Testis (tissue), 2 donors: ENCODE measurements at regions not wholly inside any gene's neighbourhood (a gene's known extent, or its start where the extent isn't known, plus 50 kb on each side); places are given as distances from the start of the nearest gene placed in this dataset.
A peak's percentile ranks its signal among the peaks of the same experiment; 100 is the strongest.

ENCODE experiments used
- DNase-seq: peaks from one replicate; pipeline ENCODE4 v3.0.0-alpha.2; 2019
- H3K27ac ChIP-seq, 2 donors: fragments of 200-600 bp; sonication (generic); one replicate each; pipeline ENCODE4 v1.5.1; 2019
- H3K27me3 ChIP-seq: fragments of 200-600 bp; sonication (generic); one replicate; pipeline ENCODE4 v1.5.1; 2019
- H3K36me3 ChIP-seq: fragments of 200-600 bp; sonication (generic); one replicate; pipeline ENCODE4 v1.5.1; 2017; ENCODE audit warnings: low read depth; ENCODE audit errors: missing control alignments
- H3K4me1 ChIP-seq: fragments of 200-600 bp; sonication (generic); one replicate; pipeline ENCODE4 v1.5.1; 2019
- H3K4me3 ChIP-seq, 2 donors: fragments of 200-600 bp; sonication (generic); one replicate each; pipeline ENCODE4 v1.5.1; 2017 to 2019
- H3K9me3 ChIP-seq: fragments of 200-600 bp; sonication (generic); one replicate; pipeline ENCODE4 v1.5.1; 2017
- POLR2A ChIP-seq: fragments of 450-650 bp; IDR thresholded peaks from one replicate; pipeline ENCODE4 v1.6.1; 2017; ENCODE audit warnings: antibody characterized with exemption, mild to moderate bottlenecking, moderate library complexity
- WGBS, 2 donors: methylation state at CpG; one replicate each; pipeline ENCODE4 v1.1.5; 2018; 5-methylcytosine and 5-hydroxymethylcytosine counted together
- intact Hi-C: fragments of 100-400 bp; cut with DNase I; formaldehyde crosslinking; loops from one replicate; pipeline ENCODE4 v1.15.1; 2023; ENCODE audit warnings: low total_unique reads
- TF ChIP-seq, protein P1 (sequence below), 3 experiments: fragments of 450-650 bp in 2 of 3; fragments of 200-600 bp in 1 of 3; sonication (generic) in 1 of 3; IDR thresholded peaks; one replicate each; pipeline ENCODE4 v1.5.1; 2016 to 2019; ENCODE audit warnings: antibody characterized with exemption in 3 of 3, mild to moderate bottlenecking in 2 of 3, moderate library complexity in 1 of 3

DNA sequence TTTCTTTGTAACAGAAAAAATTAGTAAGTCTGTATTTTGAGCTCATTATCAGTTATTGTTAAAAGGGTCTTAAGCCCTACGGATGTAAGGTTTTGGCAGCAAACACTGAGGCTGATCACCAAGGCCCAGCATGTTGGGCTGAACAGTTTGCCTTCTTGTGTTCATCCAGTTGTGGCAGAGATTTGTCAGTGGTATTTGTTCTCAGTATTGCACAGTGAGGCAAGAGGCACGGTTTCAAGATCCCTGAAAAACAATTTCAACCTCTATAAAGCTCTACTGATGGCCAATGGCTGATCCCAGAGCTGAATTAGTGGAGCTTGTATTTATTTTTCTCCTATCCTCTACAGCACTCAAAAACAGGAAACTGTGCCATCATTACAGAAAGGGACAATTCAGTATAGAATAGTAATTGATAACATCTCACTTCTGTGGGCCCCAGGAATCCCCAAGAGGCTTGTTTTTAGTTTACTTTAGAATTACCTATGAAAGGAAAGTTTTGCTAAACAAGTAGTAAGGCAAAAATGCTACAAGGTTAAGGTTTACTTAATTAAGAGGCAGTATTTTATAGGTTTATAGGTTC is 191.8 kb upstream of the RAB4A start:
- H3K4me1 ChIP-seq, result no peaks in the 10 kb centered on the region

DNA sequence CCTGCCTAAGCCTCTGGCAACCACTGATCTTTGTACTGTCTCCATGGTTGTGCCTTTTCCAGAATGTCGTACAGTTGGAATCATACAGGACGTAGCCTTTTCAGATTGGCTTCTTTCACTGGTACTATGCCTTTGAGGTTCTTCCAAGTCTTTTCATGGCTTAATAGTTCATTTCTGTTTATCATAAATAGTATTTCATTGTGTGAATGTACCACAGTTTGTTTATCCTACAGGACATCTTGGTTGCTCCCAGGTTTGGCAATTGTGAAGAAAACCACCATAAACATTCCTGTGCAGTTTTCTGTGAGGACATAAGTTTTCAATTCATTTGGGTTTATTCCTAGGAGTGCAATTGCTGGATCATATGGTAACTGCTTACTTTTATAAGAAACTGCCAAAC is 190.6 kb upstream of the RAB4A start:
- Histone ChIP-seq H3K27ac (no peak overlapping the region), H3K36me3 (no peaks in the 10 kb centered on the region), H3K4me3 (no peak overlapping the region), H3K27me3 (no peaks in the 10 kb centered on the region), H3K4me1 (peaks cover 5% of the 10 kb centered on the region), H3K9me3 (no peaks in the 10 kb centered on the region)
- intact Hi-C loops, result no loop called here
- WGBS, 2 donors, result 92 to 94% methylated on average over 2 of the region's 2 CpGs
- no peak for DNase-seq
- no peak for TF ChIP-seq POLR2A
- TF ChIP-seq, protein P1, sequence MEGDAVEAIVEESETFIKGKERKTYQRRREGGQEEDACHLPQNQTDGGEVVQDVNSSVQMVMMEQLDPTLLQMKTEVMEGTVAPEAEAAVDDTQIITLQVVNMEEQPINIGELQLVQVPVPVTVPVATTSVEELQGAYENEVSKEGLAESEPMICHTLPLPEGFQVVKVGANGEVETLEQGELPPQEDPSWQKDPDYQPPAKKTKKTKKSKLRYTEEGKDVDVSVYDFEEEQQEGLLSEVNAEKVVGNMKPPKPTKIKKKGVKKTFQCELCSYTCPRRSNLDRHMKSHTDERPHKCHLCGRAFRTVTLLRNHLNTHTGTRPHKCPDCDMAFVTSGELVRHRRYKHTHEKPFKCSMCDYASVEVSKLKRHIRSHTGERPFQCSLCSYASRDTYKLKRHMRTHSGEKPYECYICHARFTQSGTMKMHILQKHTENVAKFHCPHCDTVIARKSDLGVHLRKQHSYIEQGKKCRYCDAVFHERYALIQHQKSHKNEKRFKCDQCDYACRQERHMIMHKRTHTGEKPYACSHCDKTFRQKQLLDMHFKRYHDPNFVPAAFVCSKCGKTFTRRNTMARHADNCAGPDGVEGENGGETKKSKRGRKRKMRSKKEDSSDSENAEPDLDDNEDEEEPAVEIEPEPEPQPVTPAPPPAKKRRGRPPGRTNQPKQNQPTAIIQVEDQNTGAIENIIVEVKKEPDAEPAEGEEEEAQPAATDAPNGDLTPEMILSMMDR (IDR thresholded peaks at IDR 0.05), result no peak

More for the DNA sequence above, 191.8 kb upstream of the RAB4A start:
- H3K27me3 ChIP-seq, result no peaks in the 10 kb centered on the region
- no peaks in the 10 kb centered on the region for H3K36me3 ChIP-seq
- TF ChIP-seq, protein P1 (IDR thresholded peaks at IDR 0.05), result no peak
- no peak for TF ChIP-seq POLR2A
- H3K9me3 ChIP-seq, result no peaks in the 10 kb centered on the region
- no peak for DNase-seq
- intact Hi-C loops, result no loop called here
- no peak overlapping the region for H3K27ac ChIP-seq
- no peak overlapping the region for H3K4me3 ChIP-seq
- WGBS, 2 donors, result 81% methylated on average over 2 of the region's 2 CpGs

DNA sequence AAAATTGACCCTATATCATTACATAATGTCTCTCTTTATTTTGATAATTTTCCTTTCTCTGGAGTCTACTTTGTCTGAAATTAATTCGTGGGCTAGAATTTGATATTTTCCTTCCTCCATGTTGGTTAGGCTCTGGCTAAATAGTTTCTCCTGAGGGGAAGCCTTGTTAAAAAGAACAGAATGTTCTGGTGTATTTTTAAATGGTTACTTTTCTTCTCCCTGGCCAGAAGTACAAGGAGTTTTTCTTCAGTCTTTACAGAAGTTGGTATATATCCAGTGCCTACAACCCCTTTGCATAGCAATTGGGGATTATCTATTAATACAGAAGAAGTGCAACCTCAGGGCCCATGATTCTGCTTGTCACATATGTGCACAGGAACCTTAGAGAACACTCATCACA is 185.6 kb upstream of the RAB4A start:
- DNase-seq, result no peak
- 40 to 50% methylated on average over 1 of the region's 1 CpG for whole genome bisulfite sequencing, 2 donors
- TF ChIP-seq, protein P1 (IDR thresholded peaks at IDR 0.05), result no peak
- no peak for TF ChIP-seq POLR2A
- Histone ChIP-seq H3K4me1 (peaks cover 16% of the 10 kb centered on the region), H3K27ac (peak overlapping the region in 1 of 2 donors; percentile 53), H3K27me3 (no peaks in the 10 kb centered on the region), H3K36me3 (no peaks in the 10 kb centered on the region), H3K9me3 (no peaks in the 10 kb centered on the region), H3K4me3 (no peak overlapping the region)
- intact Hi-C loops, result no loop called here

DNA sequence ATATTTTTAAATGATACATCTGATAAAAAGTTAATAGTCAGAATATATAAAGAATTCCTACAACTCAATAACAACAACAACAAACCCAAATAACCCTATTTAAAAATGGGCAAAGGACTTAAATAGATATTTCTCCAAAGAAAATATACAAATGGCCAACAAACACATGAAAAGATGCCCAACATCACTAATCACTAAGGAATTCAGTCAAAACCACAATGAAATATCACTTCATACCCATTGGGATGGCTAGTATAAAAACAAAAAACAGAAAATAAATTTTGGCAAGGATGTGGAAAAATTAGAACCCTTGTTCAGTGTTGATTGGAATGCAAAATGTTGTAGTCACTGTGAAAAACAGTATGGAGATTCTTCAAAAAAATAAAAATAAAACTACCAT is 184.8 kb upstream of the RAB4A start:
- no peak for TF ChIP-seq POLR2A
- TF ChIP-seq, protein P1 (IDR thresholded peaks at IDR 0.05), result no peak
- H3K27me3 ChIP-seq, result no peaks in the 10 kb centered on the region
- peak overlapping the region in 1 of 2 donors; percentile 53 for H3K27ac ChIP-seq
- no peak for DNase-seq
- H3K36me3 ChIP-seq, result no peaks in the 10 kb centered on the region
- no peak overlapping the region for H3K4me3 ChIP-seq
- no peaks in the 10 kb centered on the region for H3K9me3 ChIP-seq
- intact Hi-C loops, result no loop called here
- H3K4me1 ChIP-seq, result peaks cover 16% of the 10 kb centered on the region

DNA sequence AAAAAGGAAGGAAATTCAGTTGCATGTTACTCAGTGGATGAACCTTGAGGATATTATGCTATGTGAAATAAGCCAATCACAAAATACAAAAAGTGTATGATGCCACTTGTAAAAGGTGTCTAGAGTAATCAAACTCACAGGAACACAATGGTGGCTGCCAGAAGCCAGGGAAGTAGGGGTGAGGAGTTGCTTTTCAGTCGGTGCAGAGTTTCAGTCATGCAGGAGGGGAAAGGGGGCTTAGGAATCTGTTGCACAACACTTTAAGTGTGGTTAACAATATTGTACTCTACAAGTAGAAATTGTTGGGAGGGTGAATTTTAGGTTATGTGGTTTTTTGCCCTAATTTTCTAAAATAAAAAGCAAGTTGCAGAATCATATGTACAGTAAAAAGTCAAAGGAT is 184.2 kb upstream of the RAB4A start:
- Histone ChIP-seq H3K9me3 (no peaks in the 10 kb centered on the region), H3K36me3 (no peaks in the 10 kb centered on the region), H3K27me3 (no peaks in the 10 kb centered on the region), H3K4me3 (no peak overlapping the region), H3K27ac (peak overlapping the region in 1 of 2 donors; percentile 53), H3K4me1 (peaks cover 16% of the 10 kb centered on the region)
- DNase-seq, result no peak
- 29 to 32% methylated on average over 1 of the region's 1 CpG for WGBS, 2 donors
- intact Hi-C loops, result no loop called here
- TF ChIP-seq POLR2A, result no peak
- TF ChIP-seq, protein P1 (IDR thresholded peaks at IDR 0.05), result no peak
